Erythroblast (primary cell): ENCODE measurements at regions not wholly inside any gene's neighbourhood (a gene's known extent, or its start where the extent isn't known, plus 50 kb on each side); places are given as distances from the start of the nearest gene placed in this dataset.

ENCODE experiments used
- GATA1 ChIP-seq: IDR thresholded peaks from 2 replicates; pipeline ENCODE4 v1.6.1; 2011; ENCODE audit warnings: low read depth, mild to moderate bottlenecking, control low read depth, low read length, moderate library complexity
- POLR2A ChIP-seq: IDR thresholded peaks from 2 replicates; pipeline ENCODE4 v1.6.1; 2011; ENCODE audit warnings: mild to moderate bottlenecking, low read length

DNA sequence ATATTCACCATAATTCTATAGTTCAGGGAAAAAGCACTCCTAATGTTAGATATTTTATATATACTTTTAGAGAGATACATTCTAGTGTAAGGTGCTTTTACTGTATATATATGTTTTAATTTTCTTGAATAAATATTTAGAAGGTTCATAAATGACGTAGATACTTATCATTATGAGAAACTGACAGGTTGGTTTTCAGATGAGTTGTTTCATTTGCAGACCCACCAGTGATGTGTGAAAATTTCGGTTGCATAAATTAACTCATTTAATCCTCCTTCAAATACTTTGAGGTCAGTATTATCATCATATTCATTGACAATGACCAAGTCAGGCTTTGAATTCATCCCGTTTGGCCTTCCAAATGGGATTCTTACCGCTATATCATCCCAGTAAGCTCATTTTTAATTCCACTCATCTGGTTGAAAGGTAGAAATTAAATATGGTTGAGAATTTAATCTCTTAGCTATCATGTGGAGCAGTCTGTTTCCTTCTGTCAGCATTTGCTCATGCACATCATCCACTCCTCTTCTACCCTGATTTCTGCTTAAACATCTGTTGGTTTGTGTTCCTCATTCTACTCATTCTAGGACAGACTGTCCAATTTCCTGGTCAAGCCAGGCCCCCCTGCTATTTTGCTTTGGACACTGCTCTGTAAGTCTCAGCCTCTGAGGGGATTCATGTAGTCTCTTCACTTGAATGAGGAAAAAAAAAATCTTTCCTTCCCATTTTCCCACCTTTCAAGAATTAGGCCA lies 1156.6 kb downstream of the PLA2G4A start:
- no peak for TF ChIP-seq POLR2A
- no peak for TF ChIP-seq GATA1
